Activated CD4-positive, alpha-beta T cell treated with anti-CD3 and anti-CD28 coated beads, Interleukin-2, amount 50 U/mL, for 4 hours (primary cell): ENCODE measurements at regions not wholly inside any gene's neighbourhood (a gene's known extent, or its start where the extent isn't known, plus 50 kb on each side); places are given as distances from the start of the nearest gene placed in this dataset.

Experiments
- DNase-seq, 2 experiments: peaks; one replicate each; pipeline ENCODE4 v3.0.0-alpha.2; 2020

DNA sequence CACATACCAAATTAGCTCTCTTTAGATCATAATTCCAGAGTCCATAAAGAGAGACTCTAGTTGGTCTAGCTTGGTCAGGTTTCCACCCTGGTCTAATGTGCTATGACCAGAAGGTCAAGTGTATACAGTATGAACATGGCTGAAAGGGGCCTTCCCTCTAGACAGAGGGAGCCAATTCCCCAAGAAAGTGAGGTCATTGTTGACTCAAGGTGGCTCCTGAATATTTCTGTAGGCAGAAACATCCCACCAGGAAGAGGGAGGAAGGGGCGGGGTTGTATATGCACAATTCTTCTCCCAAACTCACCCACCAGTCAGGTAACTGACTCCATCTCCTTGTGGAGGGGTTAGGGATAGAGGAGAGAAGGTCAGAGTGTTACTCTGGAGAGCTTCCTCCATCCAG, 281.8 kb upstream of the PLET1 start:
- no peak for DNase-seq

- no peak for DNase-seq
These were observed 282.7 kb upstream of the PLET1 start for GRCh38 chr11:112543390-112543789.

DNA sequence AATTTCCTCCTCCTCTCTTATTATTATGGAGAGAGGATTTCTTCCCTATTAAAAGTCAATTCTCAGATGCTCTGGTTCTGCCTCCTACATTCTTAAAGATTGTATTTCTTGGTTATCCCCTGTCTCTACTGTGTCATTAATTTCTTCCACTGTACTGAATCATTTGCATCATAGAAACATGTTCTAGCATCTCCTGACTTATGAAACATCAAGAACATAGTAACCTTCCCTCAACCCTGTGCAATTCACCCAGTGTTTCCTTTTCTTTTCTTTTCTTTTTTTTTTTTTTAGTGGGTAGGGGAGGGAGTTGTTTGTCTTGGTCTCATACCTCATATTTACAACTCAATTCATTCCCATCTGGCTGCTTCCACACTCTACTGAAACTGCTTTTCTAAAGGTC, 288.0 kb upstream of the PLET1 start:
- DNase-seq, result no peak

GRCh38 chr11:112553205-112553731, 292.6 kb upstream of the PLET1 start:
- DNase-seq, result no peak

DNA sequence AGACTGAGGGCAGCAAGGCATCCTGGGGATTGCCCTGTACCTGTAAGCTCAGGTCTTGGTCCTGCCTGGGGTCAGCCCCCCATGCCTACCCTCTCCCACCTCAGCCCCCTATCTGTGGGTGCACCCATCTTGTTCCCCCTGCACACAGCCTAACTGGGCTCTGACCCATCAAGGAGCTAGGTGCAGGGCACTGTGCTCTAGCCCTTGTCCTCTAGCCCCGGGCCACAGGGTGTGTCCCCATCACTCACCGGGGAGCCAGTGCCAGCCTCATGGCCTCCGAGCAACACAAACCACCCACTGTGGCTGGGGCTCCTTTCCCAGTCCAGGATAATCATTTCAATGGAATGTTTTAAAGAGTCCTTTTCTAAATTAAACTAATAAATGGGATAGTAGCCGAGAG, 293.9 kb upstream of the PLET1 start:
- DNase-seq, result no peak

DNA sequence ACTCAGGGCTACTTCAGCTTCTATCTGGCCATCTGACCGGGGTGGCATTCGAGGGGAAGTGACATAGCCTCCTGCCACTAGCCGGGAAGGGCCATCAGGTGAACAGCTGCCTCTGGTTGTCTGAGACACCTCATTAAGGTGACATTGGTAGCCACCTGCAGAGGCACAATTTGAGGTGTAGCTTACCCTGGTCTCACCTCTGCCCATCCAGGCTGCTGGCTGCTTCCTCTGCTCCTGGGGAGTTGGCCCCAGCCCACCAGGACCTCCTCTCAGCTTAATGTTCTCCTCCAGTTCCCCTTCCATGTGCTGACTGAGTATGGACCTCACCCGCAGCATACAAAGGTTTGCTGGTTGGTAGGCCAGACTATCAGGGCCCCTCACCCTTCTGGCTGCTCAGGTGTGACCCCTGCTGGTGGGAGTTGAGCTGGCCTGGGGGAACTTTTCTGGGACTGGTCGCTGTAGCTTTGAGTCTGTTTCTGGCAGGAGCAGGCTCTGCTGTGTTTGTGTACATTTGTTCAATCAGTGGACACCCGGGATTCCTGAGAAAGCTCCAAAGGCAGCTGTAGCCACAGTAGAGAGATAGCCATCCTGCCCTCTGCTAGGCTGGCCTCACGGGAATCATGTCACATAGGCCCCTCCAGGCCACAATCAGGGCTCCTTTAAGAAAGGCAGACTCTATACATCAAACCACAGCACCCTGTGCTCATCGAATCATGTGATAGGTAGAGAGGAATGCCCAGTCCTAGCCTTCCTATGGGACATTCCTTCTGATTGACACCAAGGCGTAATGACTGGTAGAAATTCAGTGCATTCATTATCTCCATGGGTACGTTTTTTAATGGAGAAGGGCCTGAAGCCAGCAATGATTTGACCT, 295.1 kb upstream of the PLET1 start:
- DNase-seq, result peak; percentile 61 to 70

DNA sequence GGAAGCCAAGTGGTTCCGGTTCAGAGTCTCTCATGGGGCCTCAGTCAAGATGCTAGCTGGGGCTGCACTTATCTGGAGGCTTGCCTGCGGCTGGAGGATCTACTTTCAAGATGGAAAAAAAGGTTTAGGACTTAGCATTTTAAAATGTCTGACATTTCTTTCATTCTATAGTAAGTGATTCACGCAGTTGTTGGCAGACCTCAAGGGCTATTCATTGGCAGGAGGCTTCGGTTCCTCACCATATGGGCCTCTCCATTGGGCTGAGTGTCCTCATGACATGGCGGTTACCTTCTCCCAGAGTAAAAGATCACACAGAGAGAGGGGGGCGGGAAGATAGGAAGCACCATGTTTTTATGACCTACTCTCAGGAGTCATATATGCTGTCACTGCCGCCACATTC, 298.0 kb upstream of the PLET1 start:
- no peak for DNase-seq

DNA sequence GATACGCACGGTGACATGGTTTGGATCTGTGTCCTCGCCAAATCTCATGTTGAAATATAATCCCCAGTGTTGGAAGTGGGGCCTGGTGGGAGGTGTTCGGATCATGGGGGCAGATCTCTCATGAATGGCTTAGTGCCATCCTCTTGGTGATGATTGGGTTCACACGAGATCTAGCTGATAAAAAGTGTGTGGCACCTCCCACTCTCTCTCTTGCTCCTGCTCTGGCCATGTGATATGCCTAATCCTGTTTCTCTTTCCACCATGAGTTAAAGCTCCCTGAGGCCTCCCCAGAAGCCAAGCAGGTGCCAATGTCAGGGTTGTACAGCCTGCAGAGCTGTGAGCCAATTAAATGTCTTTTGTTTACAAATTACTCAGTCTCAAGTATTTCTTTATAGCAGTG, 303.1 kb upstream of the PLET1 start:
- no peak for DNase-seq

- no peak for DNase-seq
These were observed 303.7 kb upstream of the PLET1 start for GRCh38 chr11:112564228-112564955.

- no peak for DNase-seq
These were observed 304.9 kb upstream of the PLET1 start for GRCh38 chr11:112565551-112565950.

DNA sequence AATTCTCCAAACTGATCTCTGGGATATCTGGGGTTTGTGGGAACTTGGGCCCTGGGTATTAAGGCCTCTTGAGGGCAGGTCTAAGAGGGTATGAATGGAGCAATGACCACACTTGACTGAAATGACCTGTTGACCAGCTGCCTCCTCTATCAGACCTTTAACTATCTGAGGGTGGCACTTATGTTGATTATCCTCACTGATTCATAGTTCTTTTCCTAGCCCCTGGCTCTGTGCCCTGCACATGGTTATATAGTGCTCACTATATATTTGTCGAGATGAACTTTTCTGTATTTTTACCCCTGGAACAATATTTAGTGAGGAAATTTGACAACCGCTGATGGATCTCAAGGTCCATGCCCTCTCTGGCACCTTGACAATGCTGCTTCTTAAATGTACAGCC, 305.5 kb upstream of the PLET1 start:
- no peak for DNase-seq

- DNase-seq, result no peak
These were observed 309.7 kb upstream of the PLET1 start for GRCh38 chr11:112570333-112570732.

DNA sequence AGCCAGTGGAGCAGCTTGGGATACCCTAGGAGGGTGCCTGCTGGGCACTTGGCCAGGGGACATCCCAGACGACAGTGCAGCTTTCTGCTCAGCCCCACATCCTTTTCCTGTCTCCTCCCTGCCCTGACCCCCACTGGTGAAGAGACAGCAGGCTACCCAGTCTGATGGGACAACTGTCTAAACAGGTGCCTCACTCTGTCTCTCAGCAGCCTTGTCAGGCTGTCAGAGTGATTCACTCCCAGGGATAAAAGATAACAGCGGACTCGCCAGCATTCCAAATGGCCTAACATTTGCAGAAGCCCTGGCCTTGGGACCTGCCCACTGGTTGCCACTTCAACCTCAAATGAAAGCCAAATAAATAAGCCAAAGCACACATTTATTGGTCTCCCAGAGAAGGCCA, 318.6 kb upstream of the PLET1 start:
- DNase-seq, result no peak

- no peak for DNase-seq
These were observed 320.2 kb upstream of the PLET1 start for GRCh38 chr11:112580864-112581263.

- DNase-seq, result no peak
These were observed 321.1 kb upstream of the PLET1 start for GRCh38 chr11:112581747-112582146.

- no peak for DNase-seq
These were observed 321.7 kb upstream of the PLET1 start for GRCh38 chr11:112582366-112582765.

DNA sequence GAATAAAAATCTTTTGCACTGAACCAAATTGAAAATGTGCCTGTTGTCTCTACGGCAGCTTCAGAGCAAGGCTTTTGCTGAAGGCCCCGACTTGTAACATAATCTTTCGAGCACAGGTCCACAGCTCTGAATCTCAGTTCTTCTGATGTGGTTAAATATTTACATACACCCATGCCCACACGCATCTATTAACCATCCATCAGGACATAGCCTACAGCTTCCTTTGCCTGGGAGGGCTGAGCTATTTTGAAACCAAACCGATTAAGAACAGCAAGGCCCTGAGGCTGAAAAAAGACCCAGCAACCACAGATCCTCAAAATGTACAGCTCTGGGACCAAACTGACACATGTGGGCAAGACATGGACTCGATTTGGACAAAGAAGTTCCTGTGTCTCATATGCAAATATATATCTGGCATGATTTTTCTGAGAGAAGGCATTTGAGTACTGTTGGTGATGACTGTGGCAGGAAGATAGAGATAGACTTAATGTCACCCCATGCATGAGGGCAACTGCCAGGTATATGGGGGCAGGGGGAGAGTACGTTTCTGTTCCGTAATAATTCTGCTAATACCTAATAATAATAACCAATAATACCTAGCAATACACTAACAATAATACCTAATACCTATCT, 322.7 kb upstream of the PLET1 start:
- no peak for DNase-seq

GRCh38 chr11:112584672-112585071, 324.0 kb upstream of the PLET1 start:
- DNase-seq, result no peak

DNA sequence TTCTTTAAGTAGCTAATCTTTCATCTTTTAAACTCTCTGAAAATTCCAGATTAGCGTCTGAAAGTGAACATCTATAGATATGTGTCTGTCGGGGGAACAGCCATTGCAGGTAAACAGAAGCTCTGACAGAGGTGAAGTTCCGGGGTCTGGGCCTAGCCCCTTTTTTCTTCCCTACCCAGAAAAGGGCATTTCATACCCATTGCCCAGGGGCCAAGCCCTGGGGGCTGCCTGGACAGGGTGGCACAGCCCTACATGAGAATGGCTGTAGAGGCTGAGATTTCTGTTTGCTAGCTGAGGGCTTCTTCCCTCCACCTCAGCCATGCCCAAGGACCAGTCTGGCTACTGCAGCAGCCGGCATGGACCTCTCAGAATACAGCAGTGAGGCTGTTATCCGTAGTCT, 327.0 kb upstream of the PLET1 start:
- no peak for DNase-seq

DNA sequence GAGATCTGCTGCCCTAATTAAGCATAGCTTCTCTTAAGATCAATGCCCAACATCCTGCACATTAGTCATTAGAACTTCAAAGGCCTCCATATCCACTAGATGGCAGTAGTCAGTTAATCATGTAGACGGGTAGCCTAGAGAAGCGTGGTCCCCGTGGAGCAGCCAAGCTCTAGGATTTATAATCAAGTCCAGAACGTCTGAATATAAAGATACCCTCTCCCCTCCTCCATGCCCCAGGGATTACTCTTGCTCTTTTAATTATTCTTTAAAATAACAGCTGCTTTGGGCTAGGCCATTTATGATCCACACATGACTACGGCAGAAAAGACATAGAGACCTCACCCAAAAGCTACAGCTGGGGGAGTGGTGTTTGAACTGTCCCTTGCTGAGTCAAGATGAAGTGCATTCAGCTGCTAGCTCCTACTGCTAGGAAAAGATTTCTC, 327.6 kb upstream of the PLET1 start:
- DNase-seq, result peak; percentile 9 to 14

- no peak for DNase-seq
These were observed 328.5 kb upstream of the PLET1 start for GRCh38 chr11:112589155-112589554.

DNA sequence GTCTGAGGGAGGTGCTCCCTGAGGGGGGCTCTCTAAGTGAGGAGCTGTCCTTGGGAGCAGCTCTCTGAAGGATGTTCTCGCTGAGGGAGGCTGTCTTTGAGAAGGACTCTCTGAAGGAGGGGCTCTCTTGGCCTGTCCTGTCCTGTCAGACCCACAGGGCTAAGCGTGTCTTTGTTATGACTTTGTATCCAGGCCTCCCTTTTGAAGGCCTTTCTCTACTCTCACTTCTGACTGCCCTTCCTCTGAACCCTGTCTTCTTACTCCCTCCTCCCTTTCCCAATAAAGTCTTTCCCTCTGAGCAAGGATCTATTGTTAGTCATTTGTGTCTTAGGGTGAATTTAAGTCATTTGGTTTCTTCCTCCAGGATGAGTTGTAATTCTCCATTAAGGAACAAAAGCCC, 330.1 kb upstream of the PLET1 start:
- DNase-seq, result no peak

GRCh38 chr11:112593440-112593839, 332.8 kb upstream of the PLET1 start:
- DNase-seq, result no peak

GRCh38 chr11:112596324-112596723, 335.7 kb upstream of the PLET1 start:
- DNase-seq, result no peak
